Tibial nerve (tissue), 4 donors: ENCODE measurements at regions not wholly inside any gene's neighbourhood (a gene's known extent, or its start where the extent isn't known, plus 50 kb on each side); places are given as distances from the start of the nearest gene placed in this dataset.
"Not testable (repeated sequence)": the region's sequence is repeated elsewhere in the genome, so short reads cannot be mapped to it uniquely, and the experiment has no call there.

Experiments used
- DNase-seq, 2 donors: peaks; one replicate each; pipeline ENCODE4 v3.0.0-alpha.2; 2019; ENCODE audit warnings: low spot score in 2 of 2
- H3K27ac ChIP-seq, 4 donors: fragments of 200-600 bp; sonication (generic) in 3 of 4; one replicate each; pipeline ENCODE4 v1.5.1; 2017 to 2019; ENCODE audit warnings: mild to moderate bottlenecking in 1 of 4
- H3K27me3 ChIP-seq, 2 donors: fragments of 200-600 bp; sonication (generic) in 1 of 2; one replicate each; pipeline versions ENCODE4 v1.5.1 to v1.6.0; 2017 to 2019
- H3K36me3 ChIP-seq, 3 donors: fragments of 200-600 bp; sonication (generic); one replicate each; pipeline ENCODE4 v1.5.1; 2018 to 2019
- H3K4me1 ChIP-seq, 4 donors: fragments of 200-600 bp; sonication (generic) in 3 of 4; one replicate each; pipeline ENCODE4 v1.5.1; 2017 to 2019
- H3K4me3 ChIP-seq, 4 donors: fragments of 200-600 bp; sonication (generic) in 3 of 4; one replicate each; pipeline ENCODE4 v1.5.1; 2017 to 2019; ENCODE audit warnings: mild to moderate bottlenecking in 1 of 4, moderate library complexity in 1 of 4
- H3K9me3 ChIP-seq, 4 donors: fragments of 200-600 bp; sonication (generic) in 3 of 4; one replicate each; pipeline ENCODE4 v1.5.1; 2017 to 2019
- EP300 ChIP-seq, 2 donors: sonication (generic); formaldehyde crosslinking; IDR thresholded peaks; one replicate each; pipeline ENCODE4 v1.6.1; 2017; ENCODE audit warnings: antibody characterized with exemption in 2 of 2, mild to moderate bottlenecking in 1 of 2
- POLR2A ChIP-seq, 2 donors: fragments of 450-650 bp; IDR thresholded peaks; one replicate each; pipeline ENCODE4 v1.6.1; 2017; ENCODE audit warnings: antibody characterized with exemption in 2 of 2, mild to moderate bottlenecking in 2 of 2, moderate library complexity in 2 of 2
- WGBS, 2 donors: methylation state at CpG; one replicate each; pipeline ENCODE4 v1.1.5; 2018; 5-methylcytosine and 5-hydroxymethylcytosine counted together
- TF ChIP-seq, protein P1 (sequence below), 5 experiments: fragments of 200-600 bp in 3 of 5; fragments of 450-650 bp in 2 of 5; sonication (generic) in 3 of 5; IDR thresholded peaks; one replicate each; pipeline ENCODE4 v1.5.1; 2016 to 2019; ENCODE audit warnings: antibody characterized with exemption in 5 of 5, mild to moderate bottlenecking in 3 of 5, moderate library complexity in 2 of 5

GRCh38 chrX:3833761-3834542, 120.5 kb upstream of the PRKX start:
- no CpG with 5 or more reads among the region's 11 CpGs for WGBS, 2 donors
- not testable (repeated sequence) for H3K9me3 ChIP-seq, H3K27me3 ChIP-seq

DNA sequence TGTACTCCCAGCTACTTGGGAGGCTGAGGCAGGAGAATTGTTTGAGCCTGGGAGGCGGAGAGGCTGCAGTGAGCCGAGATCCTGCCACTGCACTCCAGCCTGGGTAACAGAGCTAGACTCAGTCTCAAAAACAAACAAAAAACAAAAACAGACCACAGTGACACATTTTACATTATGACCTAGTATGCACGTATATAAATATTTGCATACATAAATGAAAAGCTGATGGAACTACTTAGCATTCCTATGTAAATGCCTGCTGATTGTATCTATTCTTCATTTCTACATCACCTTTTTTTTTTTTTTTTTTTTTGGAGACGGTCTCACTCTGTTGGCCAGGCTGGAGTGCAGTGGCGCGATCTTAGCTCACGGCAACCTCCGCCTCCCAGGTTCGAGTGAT, 116.6 kb upstream of the PRKX start:
- H3K27me3 ChIP-seq, H3K36me3 ChIP-seq: not testable (repeated sequence)
- WGBS, 2 donors = 80 to 96% methylated on average over 1 to 3 of the region's 9 CpGs

More at GRCh38 chrX:3833761-3834542, 120.5 kb upstream of the PRKX start:
- not testable (repeated sequence) for H3K36me3 ChIP-seq, H3K27ac ChIP-seq, H3K4me1 ChIP-seq, H3K4me3 ChIP-seq, DNase-seq

DNA sequence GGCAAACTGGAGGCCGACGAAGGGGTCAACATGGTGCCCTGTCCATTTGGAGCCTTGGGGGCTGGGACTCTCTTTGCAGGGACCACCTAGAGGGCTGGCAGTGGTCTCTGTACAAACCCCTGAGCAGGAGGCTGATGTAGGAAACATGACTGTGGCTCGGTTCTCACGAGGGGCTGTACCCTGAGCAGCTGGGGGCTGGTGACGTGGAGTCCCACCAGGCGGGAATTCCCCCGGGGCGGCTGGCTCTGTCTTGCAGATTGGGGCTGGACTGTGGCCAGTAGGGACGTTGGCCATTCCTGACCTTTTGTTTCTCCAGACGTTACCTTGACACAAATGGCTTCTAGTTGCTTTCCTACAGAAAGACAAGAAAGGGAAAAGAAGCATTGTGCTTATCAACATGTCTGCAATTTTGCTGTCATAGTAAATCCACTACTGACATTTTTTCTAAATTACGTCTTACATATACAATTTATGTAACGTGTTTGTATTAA, 115.6 kb upstream of the PRKX start:
- not testable (repeated sequence) for H3K9me3 ChIP-seq, H3K4me3 ChIP-seq, DNase-seq, H3K27me3 ChIP-seq, H3K36me3 ChIP-seq, H3K27ac ChIP-seq, H3K4me1 ChIP-seq
- whole genome bisulfite sequencing, 2 donors = 67 to 91% methylated on average over 4 to 5 of the region's 12 CpGs

More for the DNA sequence above, 116.6 kb upstream of the PRKX start:
- not testable (repeated sequence) for H3K27ac ChIP-seq, H3K4me1 ChIP-seq, DNase-seq, H3K9me3 ChIP-seq, H3K4me3 ChIP-seq

- H3K36me3 ChIP-seq, H3K4me1 ChIP-seq, H3K27me3 ChIP-seq, H3K27ac ChIP-seq, H3K9me3 ChIP-seq, DNase-seq, H3K4me3 ChIP-seq: not testable (repeated sequence)
- 85 to 88% methylated on average over 11 to 18 of the region's 20 CpGs for WGBS, 2 donors
Observed at GRCh38 chrX:3828378-3829040, 115.1 kb upstream of the PRKX start.

DNA sequence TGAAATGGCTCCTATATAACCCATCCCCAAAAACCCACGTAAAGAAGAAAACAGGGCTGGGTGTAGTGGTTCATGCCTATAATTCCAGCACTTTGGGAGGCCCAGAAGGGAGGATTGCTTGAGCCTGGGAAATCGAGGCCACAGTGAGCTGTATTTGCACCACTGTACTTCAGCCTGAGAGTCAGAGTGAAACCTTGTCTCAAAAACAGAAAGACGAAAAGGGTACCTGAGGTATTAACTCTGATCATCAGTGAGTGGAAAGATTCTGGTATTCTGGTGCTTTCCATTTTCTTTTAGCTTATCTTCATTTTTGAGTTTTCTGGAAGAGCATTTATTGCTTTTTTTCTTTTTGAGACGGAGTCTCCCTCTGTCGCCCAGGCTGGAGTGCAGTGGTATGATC, 110.6 kb upstream of the PRKX start:
- H3K4me3 ChIP-seq, H3K9me3 ChIP-seq, H3K36me3 ChIP-seq, H3K27ac ChIP-seq, H3K4me1 ChIP-seq, H3K27me3 ChIP-seq, DNase-seq: not testable (repeated sequence)
- WGBS, 2 donors = no CpG with 5 or more reads among the region's 5 CpGs

GRCh38 chrX:3820167-3820566, 106.7 kb upstream of the PRKX start:
- H3K27me3 ChIP-seq = no peaks in the 10 kb centered on the region
- peaks cover 0 to 9% (median 5%) of the 10 kb centered on the region in 4 donors for H3K4me1 ChIP-seq
- H3K4me3 ChIP-seq = no peak overlapping the region
- 69 to 82% methylated on average over 4 of the region's 4 CpGs for WGBS, 2 donors
- H3K27ac ChIP-seq = no peak overlapping the region
- H3K9me3 ChIP-seq = no peaks in the 10 kb centered on the region
- no peaks in the 10 kb centered on the region for H3K36me3 ChIP-seq
- DNase-seq = no peak
- TF ChIP-seq, protein P1, sequence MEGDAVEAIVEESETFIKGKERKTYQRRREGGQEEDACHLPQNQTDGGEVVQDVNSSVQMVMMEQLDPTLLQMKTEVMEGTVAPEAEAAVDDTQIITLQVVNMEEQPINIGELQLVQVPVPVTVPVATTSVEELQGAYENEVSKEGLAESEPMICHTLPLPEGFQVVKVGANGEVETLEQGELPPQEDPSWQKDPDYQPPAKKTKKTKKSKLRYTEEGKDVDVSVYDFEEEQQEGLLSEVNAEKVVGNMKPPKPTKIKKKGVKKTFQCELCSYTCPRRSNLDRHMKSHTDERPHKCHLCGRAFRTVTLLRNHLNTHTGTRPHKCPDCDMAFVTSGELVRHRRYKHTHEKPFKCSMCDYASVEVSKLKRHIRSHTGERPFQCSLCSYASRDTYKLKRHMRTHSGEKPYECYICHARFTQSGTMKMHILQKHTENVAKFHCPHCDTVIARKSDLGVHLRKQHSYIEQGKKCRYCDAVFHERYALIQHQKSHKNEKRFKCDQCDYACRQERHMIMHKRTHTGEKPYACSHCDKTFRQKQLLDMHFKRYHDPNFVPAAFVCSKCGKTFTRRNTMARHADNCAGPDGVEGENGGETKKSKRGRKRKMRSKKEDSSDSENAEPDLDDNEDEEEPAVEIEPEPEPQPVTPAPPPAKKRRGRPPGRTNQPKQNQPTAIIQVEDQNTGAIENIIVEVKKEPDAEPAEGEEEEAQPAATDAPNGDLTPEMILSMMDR (IDR thresholded peaks at IDR 0.05) = no peak
- TF ChIP-seq EP300 (IDR thresholded peaks at IDR 0.05) (no peak), POLR2A (IDR thresholded peaks at IDR 0.05) (no peak)

- H3K27ac ChIP-seq, H3K36me3 ChIP-seq, H3K27me3 ChIP-seq, H3K9me3 ChIP-seq, DNase-seq, H3K4me3 ChIP-seq: not testable (repeated sequence)
- 92 to 97% methylated on average over 5 of the region's 5 CpGs for WGBS, 2 donors
- peaks cover 0 to 19% (median 9%) of the 10 kb centered on the region in 4 donors for H3K4me1 ChIP-seq
Observed at GRCh38 chrX:3817480-3817879, 104.0 kb upstream of the PRKX start.

GRCh38 chrX:3815896-3816664, 102.6 kb upstream of the PRKX start:
- TF ChIP-seq POLR2A (IDR thresholded peaks at IDR 0.05) = no peak
- TF ChIP-seq, protein P1 (IDR thresholded peaks at IDR 0.05) = no peak
- TF ChIP-seq EP300 (IDR thresholded peaks at IDR 0.05) = no peak
- Histone ChIP-seq H3K4me3 (peak overlapping the region; percentile 75 to 90 (median 81)), H3K27ac (peak overlapping the region; percentile 94 to 96 (median 94)), H3K27me3 (no peaks in the 10 kb centered on the region), H3K4me1 (peaks cover 0 to 24% (median 9%) of the 10 kb centered on the region in 4 donors), H3K36me3 (no peaks in the 10 kb centered on the region), H3K9me3 (no peaks in the 10 kb centered on the region)
- 1 to 5% methylated on average over 13 to 23 of the region's 50 CpGs for WGBS, 2 donors
- peak in 1 of 2 donors; percentile 4 for DNase-seq
